ENCODE measurements at regions not wholly inside any gene's neighbourhood (a gene's known extent, or its start where the extent isn't known, plus 50 kb on each side); places are given as distances from the start of the nearest gene placed in this dataset.

- TF ChIP-seq, protein P1, sequence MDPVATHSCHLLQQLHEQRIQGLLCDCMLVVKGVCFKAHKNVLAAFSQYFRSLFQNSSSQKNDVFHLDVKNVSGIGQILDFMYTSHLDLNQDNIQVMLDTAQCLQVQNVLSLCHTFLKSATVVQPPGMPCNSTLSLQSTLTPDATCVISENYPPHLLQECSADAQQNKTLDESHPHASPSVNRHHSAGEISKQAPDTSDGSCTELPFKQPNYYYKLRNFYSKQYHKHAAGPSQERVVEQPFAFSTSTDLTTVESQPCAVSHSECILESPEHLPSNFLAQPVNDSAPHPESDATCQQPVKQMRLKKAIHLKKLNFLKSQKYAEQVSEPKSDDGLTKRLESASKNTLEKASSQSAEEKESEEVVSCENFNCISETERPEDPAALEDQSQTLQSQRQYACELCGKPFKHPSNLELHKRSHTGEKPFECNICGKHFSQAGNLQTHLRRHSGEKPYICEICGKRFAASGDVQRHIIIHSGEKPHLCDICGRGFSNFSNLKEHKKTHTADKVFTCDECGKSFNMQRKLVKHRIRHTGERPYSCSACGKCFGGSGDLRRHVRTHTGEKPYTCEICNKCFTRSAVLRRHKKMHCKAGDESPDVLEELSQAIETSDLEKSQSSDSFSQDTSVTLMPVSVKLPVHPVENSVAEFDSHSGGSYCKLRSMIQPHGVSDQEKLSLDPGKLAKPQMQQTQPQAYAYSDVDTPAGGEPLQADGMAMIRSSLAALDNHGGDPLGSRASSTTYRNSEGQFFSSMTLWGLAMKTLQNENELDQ (CRISPR knock-in tag; IDR thresholded peaks at IDR 0.05; ENCODE audit: borderline replicate concordance) = no peak
- TF ChIP-seq, protein P2, sequence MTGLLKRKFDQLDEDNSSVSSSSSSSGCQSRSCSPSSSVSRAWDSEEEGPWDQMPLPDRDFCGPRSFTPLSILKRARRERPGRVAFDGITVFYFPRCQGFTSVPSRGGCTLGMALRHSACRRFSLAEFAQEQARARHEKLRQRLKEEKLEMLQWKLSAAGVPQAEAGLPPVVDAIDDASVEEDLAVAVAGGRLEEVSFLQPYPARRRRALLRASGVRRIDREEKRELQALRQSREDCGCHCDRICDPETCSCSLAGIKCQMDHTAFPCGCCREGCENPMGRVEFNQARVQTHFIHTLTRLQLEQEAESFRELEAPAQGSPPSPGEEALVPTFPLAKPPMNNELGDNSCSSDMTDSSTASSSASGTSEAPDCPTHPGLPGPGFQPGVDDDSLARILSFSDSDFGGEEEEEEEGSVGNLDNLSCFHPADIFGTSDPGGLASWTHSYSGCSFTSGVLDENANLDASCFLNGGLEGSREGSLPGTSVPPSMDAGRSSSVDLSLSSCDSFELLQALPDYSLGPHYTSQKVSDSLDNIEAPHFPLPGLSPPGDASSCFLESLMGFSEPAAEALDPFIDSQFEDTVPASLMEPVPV (CRISPR knock-in tag; IDR thresholded peaks at IDR 0.05) = no peak
Measured at GRCh38 chr14:44341116-44341515, 166.0 kb downstream of the FSCB start (continued).

- FAIRE-seq (no peak), ATAC-seq (no peak), DNase-seq (ENCODE audit: low spot score) (no peak)
- no peaks in the 10 kb centered on the region for H3K4me1 ChIP-seq (ENCODE audit: insufficient read depth, low read length)
- H3K27me3 ChIP-seq (ENCODE audit: control insufficient read depth in 1 of 2, insufficient read depth in 2 of 2, low read length in 2 of 2) = no peaks in the 10 kb centered on the region
- H2AFZ ChIP-seq (ENCODE audit: low read length) = no peak overlapping the region
- H3K79me2 ChIP-seq (ENCODE audit: insufficient read depth, low read length) = no peaks in the 10 kb centered on the region
- peaks cover 66% of the 10 kb centered on the region for H3K9me3 ChIP-seq (ENCODE audit: low read length)
- in situ Hi-C loops (cut with HindIII; ENCODE audit: extremely low pct_ligation_motif_present, low pct_unique_long_range_greater_than_20kb) (no loop called here), intact Hi-C loops (cut with micrococcal nuclease; ENCODE audit: unreplicated experiment) (no loop called here)
- WGBS (ENCODE audit: low lambda C conversion rate) = 88% methylated on average over 1 of the region's 1 CpG
- ChIA-PET POLR2A (no interaction called here), CTCF (ENCODE audit: low intra/inter-chr PET ratio, low total read pairs) (no interaction called here)
- H4K20me1 ChIP-seq (ENCODE audit: insufficient read depth, low read length) = no peaks in the 10 kb centered on the region
- BruUV-seq (replicated peaks) = no TSS peak
- no peak for TF ChIP-seq ELF4 (CRISPR knock-in tag; IDR thresholded peaks at IDR 0.05; ENCODE audit: borderline replicate concordance)
- H3K36me3 ChIP-seq (replicated peaks in 1 of 2; ENCODE audit: control insufficient read depth in 1 of 2, insufficient read depth in 2 of 2, low read length in 2 of 2) = no peaks in the 10 kb centered on the region
- H3K4me2 ChIP-seq (ENCODE audit: low read depth, low read length) = no peak overlapping the region
- H3K9ac ChIP-seq (ENCODE audit: insufficient read depth, low read depth, low read length) = no peak overlapping the region
- H3K4me3 ChIP-seq (replicated peaks in 1 of 3; ENCODE audit: insufficient read depth in 1 of 3, low read depth in 2 of 3, low read length in 3 of 3) = no peak overlapping the region
- no peak overlapping the region for H3K27ac ChIP-seq (ENCODE audit: extremely low read length, insufficient read depth, low read length)
Measured at GRCh38 chr14:44339862-44340261, 167.2 kb downstream of the FSCB start.
